PC-9 (cell line): ENCODE measurements at regions not wholly inside any gene's neighbourhood (a gene's known extent, or its start where the extent isn't known, plus 50 kb on each side); places are given as distances from the start of the nearest gene placed in this dataset.

Experiments used
- CTCF ChIP-seq: fragments of 200-600 bp; sonication (generic); conservative IDR thresholded peaks from 2 replicates; pipeline ENCODE4 v1.6.1; 2017; ENCODE audit warnings: mixed run types, antibody characterized with exemption, mild to moderate bottlenecking, moderate library complexity
- EZH2 ChIP-seq: fragments of 200-600 bp; sonication (generic); IDR thresholded peaks from 2 replicates; pipeline ENCODE4 v1.8.0; 2017; ENCODE audit warnings: antibody characterized with exemption, low read depth

GRCh38 chr15:86014016-86014415, 65.7 kb upstream of the AGBL1 start:
- TF ChIP-seq EZH2 (no peak), CTCF (no peak)
